HG02840 (cell line): ENCODE measurements at regions not wholly inside any gene's neighbourhood (a gene's known extent, or its start where the extent isn't known, plus 50 kb on each side); places are given as distances from the start of the nearest gene placed in this dataset.
"Not testable (repeated sequence)": the region's sequence is repeated elsewhere in the genome, so short reads cannot be mapped to it uniquely, and the experiment has no call there.

Experiments
- ATAC-seq: cut with Tn5 transposase; IDR thresholded peaks from one replicate; pipeline ENCODE4 v1.9.1; 2021; ENCODE audit warnings: mild to moderate bottlenecking, moderate library complexity, moderate number of reproducible peaks; ENCODE audit not compliant: unreplicated experiment, low FRiP score

DNA sequence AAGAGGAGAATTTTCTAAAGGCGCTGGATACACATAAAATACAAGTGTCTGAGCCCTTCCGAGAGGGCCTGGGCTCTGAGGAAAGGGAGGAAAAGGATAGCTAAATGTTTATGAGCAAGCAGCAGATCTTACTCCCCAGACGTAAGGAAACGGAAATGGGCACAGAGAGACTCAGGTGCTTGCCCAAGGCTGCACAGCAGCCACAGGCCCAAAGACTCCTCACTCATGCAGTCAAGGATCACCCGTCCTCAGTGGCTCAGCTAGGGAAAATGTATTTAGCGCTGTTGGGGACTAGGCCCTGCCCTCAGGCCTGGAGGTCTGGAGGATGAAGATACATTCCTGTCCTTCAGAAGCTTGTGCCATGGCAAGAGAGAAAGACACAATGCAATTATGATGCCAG is 107.2 kb upstream of the SYT13 start:
- ATAC-seq = no peak

DNA sequence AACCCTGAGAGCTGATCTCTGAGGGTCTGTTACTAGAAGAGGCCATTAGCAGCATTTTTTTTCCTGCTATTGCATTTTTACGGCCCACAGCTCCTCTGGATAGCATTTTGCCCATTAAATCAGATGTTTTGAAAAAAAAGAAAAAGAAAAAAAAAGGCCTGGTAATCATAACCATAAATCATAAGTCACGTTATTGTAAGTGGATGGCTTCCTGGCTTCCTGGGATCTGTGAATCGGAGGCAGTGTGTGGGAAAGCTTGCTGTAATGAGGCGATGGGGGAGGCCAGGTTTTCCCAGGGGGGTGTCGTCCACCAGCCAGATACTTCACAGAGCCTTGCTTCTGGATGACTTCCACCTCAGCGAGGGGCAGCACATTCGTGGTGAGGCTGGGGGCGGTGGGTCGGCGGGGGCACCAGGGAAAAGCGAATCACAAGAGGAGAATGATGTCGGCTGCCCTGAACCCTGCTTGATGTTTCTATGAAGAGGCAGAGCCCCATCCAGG is 106.5 kb upstream of the SYT13 start:
- no peak for ATAC-seq

DNA sequence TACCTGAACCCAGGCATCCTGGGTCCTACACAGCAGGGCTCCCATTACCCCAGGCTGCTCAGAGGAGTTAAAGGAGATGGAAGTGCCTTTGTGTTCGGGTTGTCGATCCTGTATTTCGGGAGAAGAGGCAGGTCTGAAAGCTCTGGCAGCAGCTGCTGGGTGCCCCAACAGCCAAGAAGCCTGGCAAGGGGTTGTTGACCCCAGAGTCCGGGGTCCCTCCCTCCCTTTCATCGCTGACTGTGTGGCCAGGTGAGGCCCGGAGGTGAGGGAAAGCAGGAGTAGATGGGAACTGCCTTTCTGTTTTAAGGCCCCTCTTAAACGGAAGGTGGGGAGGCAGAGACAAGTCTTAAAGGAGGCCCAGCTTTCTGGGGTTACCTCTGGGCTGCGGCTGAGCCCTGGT is 106.0 kb upstream of the SYT13 start:
- ATAC-seq = no peak

DNA sequence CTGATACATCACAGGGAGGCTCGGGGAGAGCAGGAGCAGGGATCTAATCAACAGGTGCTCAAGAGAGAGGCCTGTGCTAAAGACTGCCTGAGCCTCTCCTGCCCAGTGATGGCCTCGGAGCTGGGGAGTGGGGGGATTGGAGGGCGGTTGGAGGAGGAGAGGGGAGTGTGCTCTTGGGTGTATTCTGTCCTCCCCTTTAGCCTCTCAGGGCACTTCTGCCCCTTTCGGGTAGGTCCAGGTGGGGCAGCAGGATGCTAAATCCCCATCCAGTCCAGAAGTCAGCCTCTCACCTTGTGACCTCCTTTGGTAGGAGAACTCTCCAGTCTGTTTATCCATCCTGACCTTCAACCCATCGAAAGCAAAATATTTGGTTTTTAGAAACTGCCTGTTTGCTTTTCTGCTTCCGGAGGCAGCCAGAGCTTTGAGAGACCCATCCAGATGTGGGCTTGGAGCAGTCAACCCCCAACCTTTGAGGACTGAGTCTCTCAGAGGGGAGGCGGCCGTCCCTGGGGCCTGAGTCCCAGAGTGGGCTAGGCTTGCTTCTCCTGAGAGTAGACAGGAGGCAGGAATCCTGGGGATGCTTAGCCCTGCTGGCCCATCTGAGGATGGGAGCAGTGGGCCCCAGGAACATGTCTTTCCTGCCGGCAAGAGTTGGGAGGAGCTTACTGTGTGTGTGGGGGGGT is 105.2 kb upstream of the SYT13 start:
- ATAC-seq = no peak

DNA sequence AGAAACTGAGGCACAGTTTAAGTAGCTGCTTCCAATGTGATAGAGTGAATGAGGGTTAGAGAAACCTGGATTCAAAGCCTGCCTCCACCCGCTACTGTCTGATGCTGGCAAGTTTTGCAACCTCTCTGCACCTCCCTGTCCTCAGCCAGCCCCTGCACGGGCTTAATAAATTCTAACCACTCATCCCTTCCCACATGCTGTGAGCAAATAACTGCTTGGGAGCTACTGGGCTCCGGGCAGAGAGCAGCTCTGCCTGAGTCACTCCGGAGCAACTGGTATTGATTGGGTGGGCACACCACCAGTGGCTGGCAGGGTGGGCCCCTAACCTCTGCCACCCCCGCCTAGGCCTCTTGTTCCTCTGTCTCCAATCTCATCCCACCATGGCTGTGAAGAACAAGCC is 104.3 kb upstream of the SYT13 start:
- no peak for ATAC-seq

DNA sequence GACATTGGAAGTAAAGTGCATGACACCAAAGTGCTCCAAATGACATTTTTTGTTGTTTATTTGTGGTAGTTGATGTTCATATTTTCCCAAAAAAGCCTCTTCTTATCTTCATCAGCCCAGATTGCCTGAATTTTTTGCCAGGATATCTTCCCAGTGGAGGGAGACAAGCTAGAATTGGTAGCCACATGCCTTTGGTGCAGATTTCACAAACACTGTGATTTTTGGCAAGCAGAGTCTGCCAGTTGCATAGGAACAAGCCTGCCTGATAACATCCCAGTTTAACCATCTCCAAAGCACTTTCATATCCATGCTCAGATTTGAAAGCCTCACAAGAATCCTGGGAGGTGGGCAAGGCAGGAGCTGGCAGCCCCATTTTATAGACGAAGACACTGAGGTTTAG is 102.3 kb upstream of the SYT13 start:
- ATAC-seq = no peak

DNA sequence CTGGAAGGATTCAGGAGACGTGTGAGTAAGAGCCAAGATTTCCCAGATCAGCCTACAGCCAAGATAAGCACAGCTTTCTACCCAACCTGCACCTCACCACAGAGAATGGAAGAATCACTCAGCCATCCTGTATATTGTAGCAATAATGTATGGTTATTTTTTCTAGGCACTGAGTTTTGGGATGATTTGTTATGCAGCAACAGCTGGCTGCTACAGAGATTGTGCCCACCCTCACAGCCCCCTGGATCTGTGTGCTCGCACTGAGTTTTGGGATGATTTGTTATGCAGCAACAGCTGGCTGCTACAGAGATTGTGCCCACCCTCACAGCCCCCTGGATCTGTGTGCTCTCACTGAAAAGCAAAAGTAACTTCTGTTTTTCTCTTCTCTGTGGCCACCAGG is 101.7 kb upstream of the SYT13 start:
- not testable (repeated sequence) for ATAC-seq

DNA sequence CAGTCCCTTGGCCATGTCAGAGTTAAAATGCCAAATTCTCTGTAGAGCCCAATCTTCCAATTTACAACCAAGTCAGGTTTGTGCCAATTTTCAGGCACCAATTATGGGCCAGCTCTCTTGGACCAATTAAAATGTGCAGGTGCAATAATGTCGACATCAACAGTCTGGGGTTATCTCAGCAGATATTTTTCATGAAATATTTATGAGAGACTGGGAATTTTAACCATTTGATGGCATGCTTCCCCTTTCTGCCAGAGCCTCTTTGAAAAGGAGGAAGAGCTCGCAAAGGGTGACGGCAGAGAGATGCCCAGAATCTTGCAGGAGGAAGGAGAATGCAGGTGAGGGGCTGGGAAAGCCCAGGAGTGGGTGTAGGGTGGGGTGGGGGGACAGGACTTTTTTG is 100.8 kb upstream of the SYT13 start:
- ATAC-seq = no peak

DNA sequence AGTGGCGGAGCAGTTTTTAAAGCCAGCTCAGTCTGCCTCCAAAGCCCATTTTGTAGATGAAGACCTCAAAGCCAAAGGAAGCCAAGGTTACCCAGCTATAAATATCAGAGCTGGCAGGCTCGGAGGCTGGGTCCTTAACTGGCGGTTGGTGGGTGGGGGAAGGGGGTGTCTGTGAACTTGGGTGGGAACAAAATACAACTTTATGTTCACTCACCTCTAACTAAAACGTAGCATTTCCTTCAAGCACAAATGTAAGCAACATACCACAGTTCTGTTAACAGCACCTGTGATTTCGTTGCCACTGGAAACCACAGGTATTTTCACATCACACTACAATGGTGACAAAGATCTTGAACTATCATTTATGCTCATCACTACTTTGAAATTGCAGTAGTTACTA is 99.7 kb upstream of the SYT13 start:
- ATAC-seq = no peak

DNA sequence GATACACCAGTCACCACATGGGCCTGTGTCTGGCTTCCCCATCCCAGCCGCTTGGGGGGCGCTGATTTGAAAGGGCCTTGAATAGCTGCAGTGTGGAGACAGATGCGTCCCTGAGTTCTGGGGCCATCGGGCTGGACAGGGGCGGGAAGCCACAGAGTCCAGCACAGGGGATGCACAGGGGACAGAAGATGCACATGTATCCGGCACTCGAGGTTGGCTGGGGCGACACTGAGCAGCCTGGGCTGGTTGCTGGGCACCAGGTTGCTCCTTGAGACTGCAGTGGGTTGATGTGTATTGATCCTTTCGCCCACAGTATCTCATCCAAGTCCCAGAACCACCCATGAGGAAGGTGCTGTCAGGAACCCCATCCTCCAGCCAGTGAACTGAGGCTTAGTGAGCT is 99.3 kb upstream of the SYT13 start:
- ATAC-seq = no peak

DNA sequence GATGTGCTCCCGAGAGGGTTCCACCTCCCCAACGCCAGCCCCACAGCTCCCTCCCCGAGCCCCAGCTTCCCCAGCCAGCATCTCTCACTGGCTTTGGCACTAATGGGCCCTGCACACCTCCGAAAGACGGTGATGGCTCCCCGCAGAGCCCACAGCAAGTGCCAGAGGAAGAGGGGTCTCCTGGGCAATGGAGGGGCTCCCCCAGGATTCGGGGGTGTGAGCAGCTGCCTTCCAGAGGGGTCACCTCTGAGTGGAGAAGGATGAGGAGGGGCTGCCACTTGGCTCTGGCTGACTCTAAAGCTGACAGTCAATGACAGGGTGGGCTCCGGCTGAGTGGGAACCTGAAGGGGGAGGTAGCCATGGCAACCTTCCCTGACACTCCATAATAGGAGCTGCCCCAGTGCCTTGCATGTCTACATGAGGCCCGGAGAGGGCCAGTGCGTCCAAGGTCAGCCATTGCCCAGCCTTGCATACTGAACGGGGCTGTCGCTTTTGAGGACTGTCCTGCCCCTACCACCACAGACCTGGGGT is 98.6 kb upstream of the SYT13 start:
- no peak for ATAC-seq

DNA sequence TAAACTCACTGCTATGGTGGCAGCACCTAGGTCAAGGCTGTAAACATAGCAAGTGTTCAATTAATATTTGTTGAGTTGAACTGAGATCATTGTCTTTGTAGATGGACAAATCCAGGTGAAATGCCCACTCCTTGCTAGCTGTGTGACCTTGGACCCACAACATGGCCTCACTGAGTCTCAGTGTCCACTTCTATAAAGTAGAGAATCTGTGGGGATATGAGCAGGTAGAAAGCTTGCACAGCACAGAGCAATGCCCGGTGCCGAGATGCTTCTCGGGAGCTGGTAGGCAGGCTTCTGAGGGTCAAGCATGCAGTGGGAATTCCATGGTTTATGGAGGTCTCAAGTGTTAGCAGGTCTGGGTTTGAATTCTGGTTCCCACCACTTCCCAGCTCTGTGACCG is 97.9 kb upstream of the SYT13 start:
- no peak for ATAC-seq

DNA sequence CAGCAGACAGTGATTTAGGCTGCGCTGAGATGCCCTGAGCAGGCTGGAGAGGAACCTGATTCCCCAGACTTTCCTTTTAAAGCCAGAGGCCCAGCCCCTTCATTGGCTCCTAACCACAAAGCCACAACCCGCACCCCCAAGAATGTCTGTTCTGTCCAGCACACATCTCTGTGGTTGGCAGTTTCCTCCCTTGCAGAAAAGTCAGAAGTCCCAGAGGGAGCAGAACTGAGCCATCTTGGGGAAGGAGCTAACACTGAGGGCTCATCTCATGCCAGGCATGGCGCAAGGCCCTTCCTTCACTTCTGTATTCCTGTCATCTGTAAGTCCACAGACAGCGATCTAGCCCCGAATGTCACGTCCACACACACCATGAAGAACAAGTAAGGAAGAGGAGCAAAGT is 97.1 kb upstream of the SYT13 start:
- no peak for ATAC-seq

DNA sequence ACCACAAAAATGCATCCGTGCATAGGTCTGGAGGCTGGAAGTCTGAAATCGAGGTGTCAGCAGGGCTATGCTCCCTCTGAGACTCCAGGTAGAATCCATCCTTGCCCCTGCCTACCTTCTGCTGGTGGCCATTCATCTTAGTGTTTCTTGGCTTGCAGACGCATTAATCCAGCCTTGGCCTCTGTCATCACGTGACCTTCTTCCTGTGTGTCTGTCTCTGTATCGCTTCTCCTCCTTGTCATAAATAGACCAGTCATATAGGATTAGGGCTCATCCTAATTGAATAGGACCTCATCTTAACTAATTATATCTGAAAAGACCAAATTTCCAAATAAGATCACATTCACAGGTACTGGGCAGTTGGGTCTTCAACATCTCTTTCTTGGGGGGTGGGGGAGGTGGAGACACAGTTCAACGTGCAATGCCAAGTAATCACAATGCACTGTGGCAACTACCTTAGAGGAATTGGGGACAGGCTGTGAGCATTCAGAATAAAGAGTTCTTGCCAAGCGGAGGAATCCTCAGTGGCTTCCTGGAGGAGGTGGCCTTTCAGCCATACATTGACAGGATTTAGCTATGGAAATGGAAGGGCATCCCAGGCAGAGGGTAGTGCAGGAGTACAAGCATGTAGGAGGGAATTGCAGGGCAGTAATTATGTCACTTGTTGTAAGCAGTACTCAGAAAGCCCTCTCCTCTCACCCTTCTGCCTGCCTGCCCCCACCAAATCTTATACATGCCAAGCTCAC is 96.2 kb upstream of the SYT13 start:
- no peak for ATAC-seq

DNA sequence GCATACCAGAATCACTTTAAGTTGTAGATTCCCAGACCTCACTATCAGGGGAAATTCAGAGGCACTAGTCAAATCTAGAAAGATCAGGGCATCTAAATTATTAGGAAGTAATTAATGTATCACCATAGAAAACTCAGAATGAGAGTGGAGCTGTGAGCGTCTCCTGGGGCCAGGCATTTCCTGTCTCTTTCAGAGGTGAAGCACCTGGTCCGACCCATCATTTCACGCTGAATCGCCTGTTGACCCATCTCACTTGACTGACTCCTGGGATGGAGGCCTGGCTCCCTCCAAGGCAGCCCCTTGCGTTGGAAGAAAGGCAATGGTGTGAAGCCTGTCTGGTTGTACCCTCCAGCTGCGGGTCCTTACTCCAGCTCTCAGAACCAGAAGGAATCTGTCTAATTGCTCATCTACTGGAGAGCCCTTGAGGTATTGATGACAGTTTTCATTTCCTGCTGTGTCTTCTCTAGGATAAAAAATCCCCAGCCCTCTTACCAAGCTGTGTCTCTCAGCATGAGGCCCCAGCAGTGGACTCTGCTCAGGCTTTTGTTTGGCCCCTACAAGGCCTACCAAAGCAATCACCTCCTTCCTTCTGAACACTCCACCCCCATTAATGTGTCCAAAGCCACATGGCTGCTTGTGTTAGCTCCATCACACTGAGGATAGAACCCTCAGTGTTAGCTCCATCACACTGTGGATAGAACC is 93.2 kb upstream of the SYT13 start:
- ATAC-seq = no peak

DNA sequence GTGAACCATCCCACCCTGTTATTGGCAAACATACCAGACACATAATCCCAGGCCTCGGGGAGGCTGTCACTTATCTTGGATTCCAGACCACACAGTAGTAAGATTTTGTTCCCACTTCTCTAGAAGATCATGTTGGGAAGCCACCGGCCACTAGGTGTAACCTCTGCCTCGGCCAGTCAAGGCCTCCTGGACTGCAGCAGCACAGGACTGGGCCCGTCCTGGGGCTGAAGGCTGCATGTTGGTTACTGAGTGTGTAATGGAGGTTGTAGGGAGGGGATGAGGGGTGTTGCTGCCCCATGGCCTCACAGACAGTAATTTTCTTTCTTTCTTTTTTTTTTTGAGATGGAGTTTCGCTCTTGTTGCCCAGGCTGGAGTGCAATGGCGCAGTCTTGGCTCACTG is 92.4 kb upstream of the SYT13 start:
- no peak for ATAC-seq

DNA sequence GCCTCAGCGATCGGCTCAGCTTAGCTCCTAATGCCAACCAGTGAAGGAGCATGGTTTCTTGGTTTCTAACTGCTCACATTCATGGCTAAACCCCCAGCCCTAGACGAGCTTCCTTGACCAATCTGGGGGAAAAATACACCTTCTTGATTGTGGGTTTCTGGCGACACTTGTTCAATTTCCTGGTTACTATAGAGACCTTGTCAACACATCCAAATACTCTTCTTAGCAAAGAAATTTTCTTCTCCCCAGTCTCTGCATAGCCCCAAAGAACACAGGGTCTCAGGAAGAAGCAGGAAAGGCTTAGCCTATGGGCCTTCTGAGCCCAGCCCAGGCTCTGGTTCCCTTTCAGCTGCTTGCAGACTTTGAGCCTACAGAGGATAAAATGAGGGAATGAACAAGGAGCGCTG is 88.5 kb upstream of the SYT13 start:
- no peak for ATAC-seq

DNA sequence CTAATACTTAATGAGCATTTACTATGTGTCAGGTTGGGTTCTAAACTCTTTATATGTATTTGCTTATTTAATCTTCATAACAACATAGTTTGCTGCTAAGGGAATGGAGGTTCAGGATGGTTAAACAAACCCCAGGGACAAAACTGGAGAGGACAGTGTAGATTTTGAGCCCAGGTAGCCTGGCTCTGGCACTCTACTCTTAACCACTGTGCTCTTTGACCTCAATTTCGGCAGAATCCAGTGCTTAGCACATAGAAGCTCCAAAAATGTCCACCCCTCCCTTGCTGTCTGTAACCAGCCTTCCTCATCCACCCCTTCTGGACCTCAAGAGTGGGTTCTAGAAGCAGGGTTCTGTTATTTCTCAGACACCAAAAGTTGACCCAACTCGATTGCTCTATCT is 88.0 kb upstream of the SYT13 start:
- no peak for ATAC-seq

DNA sequence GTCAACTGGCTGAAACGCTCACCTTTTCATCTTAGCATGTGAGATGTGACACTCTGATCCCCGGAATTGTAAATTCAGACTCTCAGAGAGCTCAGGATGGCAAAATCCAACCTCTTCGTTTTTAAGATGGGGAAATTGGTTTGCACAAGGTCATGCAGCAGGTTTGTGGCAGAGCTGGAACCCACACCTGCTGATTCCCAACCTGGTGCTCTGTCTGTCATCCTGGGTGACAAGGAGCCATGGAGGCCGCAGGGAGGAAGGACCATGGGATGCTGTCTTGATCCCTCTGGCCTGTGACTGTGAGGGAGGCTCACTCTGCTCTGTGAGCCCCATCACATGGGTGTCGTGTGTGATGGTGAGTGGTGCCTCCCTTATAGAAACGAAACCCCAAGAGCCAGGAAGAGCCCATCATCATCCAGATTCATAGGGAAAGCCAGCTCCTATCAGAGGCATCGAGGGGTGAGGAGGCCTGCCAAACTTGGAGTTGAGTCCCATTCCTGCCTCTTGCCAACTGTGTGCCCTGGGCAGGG is 87.4 kb upstream of the SYT13 start:
- ATAC-seq = no peak

DNA sequence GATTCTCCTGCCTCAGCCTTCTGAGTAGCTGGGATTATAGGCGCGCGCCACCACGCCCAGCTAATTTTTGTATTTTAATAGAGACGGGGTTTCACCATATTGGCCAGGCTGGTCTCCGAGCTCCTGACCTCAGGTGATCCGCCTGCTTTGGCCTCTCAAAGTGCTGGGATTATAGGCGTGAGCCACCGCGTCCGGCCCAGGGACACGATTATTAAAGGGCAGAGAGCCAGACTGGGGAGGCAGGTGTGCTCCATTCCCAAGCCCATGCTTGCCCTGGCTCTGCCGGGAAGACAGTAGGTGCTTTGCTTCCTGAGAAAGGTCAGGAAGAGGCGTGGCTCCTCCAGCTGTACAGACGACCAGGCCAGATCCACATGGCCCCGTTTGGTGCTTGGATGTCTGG is 86.3 kb upstream of the SYT13 start:
- not testable (repeated sequence) for ATAC-seq
